HFFc6 (cell line): ENCODE measurements at regions not wholly inside any gene's neighbourhood (a gene's known extent, or its start where the extent isn't known, plus 50 kb on each side); places are given as distances from the start of the nearest gene placed in this dataset.
"Not testable (repeated sequence)": the region's sequence is repeated elsewhere in the genome, so short reads cannot be mapped to it uniquely, and the experiment has no call there.

ENCODE experiments used
- DNase-seq: peaks from one replicate; pipeline ENCODE4 v3.0.0-alpha.2; 2018
- H3K27ac Mint-ChIP-seq: 2 replicates; pipeline ENCODE4 v1.8.0; 2020; ENCODE audit warnings: mild to moderate bottlenecking, mixed read lengths
- H3K27me3 Mint-ChIP-seq: 2 replicates; pipeline ENCODE4 v1.8.0; 2021; ENCODE audit warnings: mild to moderate bottlenecking, moderate library complexity, mixed read lengths; ENCODE audit not compliant: insufficient read depth
- H3K36me3 Mint-ChIP-seq: 2 replicates; pipeline ENCODE4 v1.8.0; 2021; ENCODE audit warnings: low read depth, mixed read lengths
- H3K4me1 Mint-ChIP-seq: 2 replicates; pipeline ENCODE4 v1.8.0; 2020; ENCODE audit warnings: low read depth, mixed read lengths
- H3K4me3 Mint-ChIP-seq: 2 replicates; pipeline ENCODE4 v1.8.0; 2020; ENCODE audit warnings: mild to moderate bottlenecking, moderate library complexity, mixed read lengths
- H3K9me3 Mint-ChIP-seq: 2 replicates; pipeline ENCODE4 v1.8.0; 2020; ENCODE audit warnings: mild to moderate bottlenecking, mixed read lengths
- CTCF ChIP-seq: fragments of 200-600 bp; sonication (generic); IDR thresholded peaks from 2 replicates; pipeline ENCODE4 v1.5.0; 2021; ENCODE audit warnings: antibody characterized with exemption, mild to moderate bottlenecking

DNA sequence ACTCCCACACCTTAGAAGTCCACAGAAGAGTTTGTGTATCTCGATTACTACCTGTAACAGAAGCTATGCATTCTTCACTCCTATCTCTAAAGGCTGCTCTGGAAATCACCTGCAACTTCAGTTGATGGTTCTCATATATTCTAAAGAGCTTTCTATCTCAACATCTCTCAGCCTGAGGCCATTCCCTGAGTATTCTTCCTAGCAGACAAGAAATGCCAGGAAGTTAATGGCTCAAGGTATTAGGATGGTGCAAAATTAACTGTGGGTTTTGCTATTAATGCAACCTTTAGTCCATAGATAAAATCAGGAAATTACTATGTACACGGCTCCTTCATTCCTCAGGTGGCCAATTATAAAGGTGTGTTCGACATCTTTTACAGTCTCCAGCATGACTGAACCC lies 290.1 kb downstream of the ZNF716 start:
- not testable (repeated sequence) for H3K4me3 Mint-ChIP-seq, H3K27ac Mint-ChIP-seq
- H3K9me3 Mint-ChIP-seq, result peaks cover 21% of the 10 kb centered on the region

DNA sequence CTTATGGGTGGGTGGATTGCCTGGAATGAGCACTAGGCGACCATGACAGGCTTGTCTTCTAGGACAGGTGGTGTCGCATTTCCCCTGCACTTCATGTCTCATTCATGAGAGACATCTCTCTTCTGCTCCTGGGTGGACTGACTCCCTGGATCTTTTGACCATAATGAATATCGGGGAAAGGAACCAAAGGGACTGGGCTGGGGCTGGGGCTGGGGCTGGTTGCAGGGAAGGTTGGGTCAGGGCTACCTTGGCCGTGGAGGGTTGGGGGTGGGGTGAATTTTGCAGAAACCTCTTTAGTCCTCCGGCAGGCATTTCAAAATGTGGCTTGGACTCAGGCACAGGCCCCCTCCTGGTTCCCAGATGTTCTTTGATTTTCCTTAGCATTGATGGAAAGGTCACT lies 319.2 kb downstream of the ZNF716 start:
- H3K4me1 Mint-ChIP-seq, result no peaks in the 10 kb centered on the region
- TF ChIP-seq CTCF, result no peak
- H3K27ac Mint-ChIP-seq, result no peak overlapping the region
- H3K9me3 Mint-ChIP-seq, result peaks cover 61% of the 10 kb centered on the region
- H3K4me3 Mint-ChIP-seq, result no peak overlapping the region
- no peak for DNase-seq
- H3K36me3 Mint-ChIP-seq, result peaks cover 9% of the 10 kb centered on the region
- H3K27me3 Mint-ChIP-seq, result peaks cover 3% of the 10 kb centered on the region; the same call in 1 of the 2 replicates

More for the DNA sequence above, 290.1 kb downstream of the ZNF716 start:
- H3K36me3 Mint-ChIP-seq, DNase-seq, H3K27me3 Mint-ChIP-seq, H3K4me1 Mint-ChIP-seq: not testable (repeated sequence)

DNA sequence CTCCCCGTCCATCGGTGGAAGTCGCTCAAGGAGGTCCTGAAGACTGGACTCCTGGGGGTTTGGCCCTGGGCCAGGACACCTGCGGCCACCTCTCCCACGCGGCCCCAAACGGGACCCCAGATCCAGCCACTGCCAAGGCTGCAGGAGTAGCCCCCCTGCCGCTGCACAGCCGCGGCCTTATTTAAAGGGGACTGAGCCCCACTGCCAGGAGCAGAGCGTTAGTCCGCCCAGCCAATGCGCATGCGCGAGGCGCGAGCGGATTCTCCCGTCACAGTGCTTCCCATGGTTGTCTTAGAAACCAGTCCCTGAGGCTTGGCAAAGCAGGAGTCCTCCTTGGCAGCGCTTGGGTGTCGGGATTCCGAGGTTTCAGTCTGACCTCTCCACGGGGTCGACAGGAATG lies 320.0 kb downstream of the ZNF716 start:
- Mint-ChIP-seq H3K4me1 (no peaks in the 10 kb centered on the region), H3K27ac (no peak overlapping the region), H3K27me3 (peaks cover 3% of the 10 kb centered on the region; the same call in 1 of the 2 replicates), H3K4me3 (no peak overlapping the region), H3K36me3 (peaks cover 9% of the 10 kb centered on the region), H3K9me3 (peaks cover 64% of the 10 kb centered on the region)
- TF ChIP-seq CTCF, result no peak
- no peak for DNase-seq

DNA sequence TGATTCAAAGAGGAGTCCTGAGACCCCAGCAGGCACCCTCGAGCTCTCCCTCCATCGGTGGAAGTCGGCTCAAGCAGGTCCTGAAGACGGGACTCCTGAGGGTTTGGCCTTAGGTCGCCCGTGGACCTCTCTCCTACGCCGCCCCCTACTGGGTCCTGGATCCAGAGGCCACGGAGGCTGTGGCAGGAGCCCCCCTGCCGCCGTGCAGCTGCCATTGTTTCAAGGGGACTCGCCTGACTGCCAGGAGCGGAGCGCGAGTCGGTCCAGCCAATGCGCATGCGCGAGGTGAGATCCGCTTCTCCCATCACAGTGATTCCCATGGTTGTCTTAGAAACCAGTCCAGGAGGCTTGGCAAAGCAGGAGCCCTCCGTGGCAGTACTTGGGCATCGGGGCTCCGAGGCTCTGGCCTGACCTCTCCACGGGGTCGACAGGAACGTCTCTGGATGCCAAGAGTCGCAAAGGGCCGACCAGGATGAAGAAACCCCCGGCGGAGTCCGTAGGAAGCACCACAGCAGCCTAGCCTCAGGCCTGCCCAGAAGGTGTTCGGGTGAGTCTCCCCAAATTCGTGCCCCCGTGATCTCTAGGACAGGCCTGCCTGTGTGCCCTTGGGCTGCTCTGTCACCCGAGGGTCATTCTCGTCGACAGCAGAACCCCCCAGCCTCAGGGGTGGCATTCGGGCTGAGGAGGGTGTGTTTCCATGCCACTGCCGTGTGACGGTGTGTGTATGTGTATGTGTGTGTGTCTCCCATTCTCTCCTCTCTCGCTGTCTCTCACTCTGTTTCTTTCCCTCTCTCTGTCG lies 322.3 kb downstream of the ZNF716 start:
- no peaks in the 10 kb centered on the region for H3K4me1 Mint-ChIP-seq
- H3K9me3 Mint-ChIP-seq, result peaks cover 81% of the 10 kb centered on the region
- DNase-seq, result no peak
- no peak overlapping the region for H3K27ac Mint-ChIP-seq
- peaks cover 3% of the 10 kb centered on the region; the same call in 1 of the 2 replicates for H3K27me3 Mint-ChIP-seq
- H3K4me3 Mint-ChIP-seq, result no peak overlapping the region
- H3K36me3 Mint-ChIP-seq, result peaks cover 13% of the 10 kb centered on the region
- no peak for TF ChIP-seq CTCF

- Mint-ChIP-seq H3K27me3 (peaks cover 3% of the 10 kb centered on the region; the same call in 1 of the 2 replicates), H3K9me3 (peaks cover 85% of the 10 kb centered on the region), H3K4me1 (no peaks in the 10 kb centered on the region), H3K4me3 (no peak overlapping the region), H3K27ac (no peak overlapping the region), H3K36me3 (peaks cover 19% of the 10 kb centered on the region)
- DNase-seq, result no peak
- no peak for TF ChIP-seq CTCF
Observed at GRCh38 chr7:57774300-57774699, 324.3 kb downstream of the ZNF716 start.

DNA sequence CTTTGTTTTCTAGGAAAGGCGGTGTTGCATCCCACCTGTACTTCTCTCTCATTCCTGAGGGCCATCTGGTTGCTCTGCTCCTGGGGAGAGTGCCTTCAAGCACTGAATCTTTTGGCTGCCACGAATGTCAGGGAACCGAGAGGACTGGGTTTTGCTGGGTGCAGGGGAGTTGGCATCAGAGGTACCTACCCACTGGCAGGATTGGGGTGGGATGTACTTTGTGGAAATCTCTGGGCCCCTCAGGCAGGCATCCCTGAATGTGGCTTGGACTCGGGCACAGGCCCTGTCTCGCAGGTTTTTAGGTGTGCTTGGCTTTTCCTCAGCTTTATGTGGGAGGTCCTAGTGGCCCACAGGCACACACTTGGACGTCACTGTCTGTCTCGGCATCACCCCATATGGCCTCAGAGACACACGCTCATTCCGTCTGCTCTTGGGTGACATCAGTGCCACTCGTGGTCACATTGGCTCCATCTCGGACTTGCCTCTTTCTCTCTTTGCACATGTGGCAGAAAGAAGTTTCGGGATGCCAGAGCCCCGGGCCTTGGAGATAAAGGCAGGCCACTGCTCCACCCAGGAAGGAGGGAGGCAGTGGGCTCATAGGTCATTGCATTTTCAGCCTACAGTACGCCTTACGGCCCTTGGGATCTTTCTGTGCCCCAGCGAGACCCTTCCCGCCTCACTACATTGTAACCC lies 325.6 kb downstream of the ZNF716 start:
- peaks cover 3% of the 10 kb centered on the region; the same call in 1 of the 2 replicates for H3K27me3 Mint-ChIP-seq
- H3K4me1 Mint-ChIP-seq, result no peaks in the 10 kb centered on the region
- DNase-seq, result no peak
- H3K9me3 Mint-ChIP-seq, result peaks cover 84% of the 10 kb centered on the region
- H3K27ac Mint-ChIP-seq, result no peak overlapping the region
- peaks cover 18% of the 10 kb centered on the region for H3K36me3 Mint-ChIP-seq
- TF ChIP-seq CTCF, result no peak
- no peak overlapping the region for H3K4me3 Mint-ChIP-seq

GRCh38 chr7:57776136-57776856 lies 326.3 kb downstream of the ZNF716 start:
- not testable (repeated sequence) for H3K27ac Mint-ChIP-seq, H3K4me1 Mint-ChIP-seq, H3K4me3 Mint-ChIP-seq, DNase-seq, H3K27me3 Mint-ChIP-seq
- peaks cover 15% of the 10 kb centered on the region for H3K36me3 Mint-ChIP-seq
- H3K9me3 Mint-ChIP-seq, result peaks cover 76% of the 10 kb centered on the region
